Vagina (tissue), 2 donors: ENCODE measurements at regions not wholly inside any gene's neighbourhood (a gene's known extent, or its start where the extent isn't known, plus 50 kb on each side); places are given as distances from the start of the nearest gene placed in this dataset.

ENCODE experiments used
- POLR2AphosphoS5 ChIP-seq, 2 donors: sonication (generic); formaldehyde crosslinking; IDR thresholded peaks; one replicate each; pipeline ENCODE4 v1.9.0; 2017; ENCODE audit warnings: antibody characterized with exemption in 2 of 2, mild to moderate bottlenecking in 2 of 2, low read depth in 1 of 2; ENCODE audit not compliant: insufficient read depth in 1 of 2
- TF ChIP-seq, protein P1 (sequence below), 3 experiments: fragments of 450-650 bp in 2 of 3; fragments of 200-600 bp in 1 of 3; sonication (generic) in 1 of 3; IDR thresholded peaks; one replicate each; pipeline ENCODE4 v1.5.1; 2017 to 2019; ENCODE audit warnings: antibody characterized with exemption in 3 of 3, mild to moderate bottlenecking in 2 of 3, moderate library complexity in 2 of 3

DNA sequence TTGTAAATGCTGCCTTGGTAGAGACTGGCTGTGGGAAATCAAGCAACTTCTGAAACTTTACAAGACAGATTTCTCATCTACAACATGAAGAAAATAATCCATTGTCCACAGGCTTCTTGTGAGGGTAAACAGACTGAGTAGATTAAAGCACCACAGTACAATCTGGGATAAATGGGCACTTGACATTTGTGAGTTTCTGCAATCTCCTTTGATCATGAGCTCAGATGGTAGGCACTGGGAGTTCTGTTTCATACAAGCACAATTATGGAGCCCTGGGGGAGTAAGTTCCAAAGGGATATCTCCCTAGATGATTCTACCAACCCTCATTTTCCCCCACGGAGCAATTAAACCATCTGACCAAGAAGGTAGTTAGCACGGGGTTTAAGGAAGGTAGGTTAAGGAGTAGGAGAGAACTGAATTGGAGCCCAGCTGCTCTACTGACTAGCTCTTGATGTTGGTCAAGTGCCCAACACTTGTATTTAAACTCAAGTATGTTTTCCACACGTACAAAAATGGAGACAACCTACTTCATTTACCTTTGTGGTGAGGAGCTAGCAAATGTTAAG, 479.5 kb upstream of the TNC start:
- TF ChIP-seq, protein P1, sequence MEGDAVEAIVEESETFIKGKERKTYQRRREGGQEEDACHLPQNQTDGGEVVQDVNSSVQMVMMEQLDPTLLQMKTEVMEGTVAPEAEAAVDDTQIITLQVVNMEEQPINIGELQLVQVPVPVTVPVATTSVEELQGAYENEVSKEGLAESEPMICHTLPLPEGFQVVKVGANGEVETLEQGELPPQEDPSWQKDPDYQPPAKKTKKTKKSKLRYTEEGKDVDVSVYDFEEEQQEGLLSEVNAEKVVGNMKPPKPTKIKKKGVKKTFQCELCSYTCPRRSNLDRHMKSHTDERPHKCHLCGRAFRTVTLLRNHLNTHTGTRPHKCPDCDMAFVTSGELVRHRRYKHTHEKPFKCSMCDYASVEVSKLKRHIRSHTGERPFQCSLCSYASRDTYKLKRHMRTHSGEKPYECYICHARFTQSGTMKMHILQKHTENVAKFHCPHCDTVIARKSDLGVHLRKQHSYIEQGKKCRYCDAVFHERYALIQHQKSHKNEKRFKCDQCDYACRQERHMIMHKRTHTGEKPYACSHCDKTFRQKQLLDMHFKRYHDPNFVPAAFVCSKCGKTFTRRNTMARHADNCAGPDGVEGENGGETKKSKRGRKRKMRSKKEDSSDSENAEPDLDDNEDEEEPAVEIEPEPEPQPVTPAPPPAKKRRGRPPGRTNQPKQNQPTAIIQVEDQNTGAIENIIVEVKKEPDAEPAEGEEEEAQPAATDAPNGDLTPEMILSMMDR (IDR thresholded peaks at IDR 0.05): no peak
- TF ChIP-seq POLR2AphosphoS5 (IDR thresholded peaks at IDR 0.05; ENCODE audit: insufficient read depth in 1 of 2, low read depth in 1 of 2): no peak
